Memory B cell (primary cell): ENCODE measurements at regions not wholly inside any gene's neighbourhood (a gene's known extent, or its start where the extent isn't known, plus 50 kb on each side); places are given as distances from the start of the nearest gene placed in this dataset.
"Not testable (repeated sequence)": the region's sequence is repeated elsewhere in the genome, so short reads cannot be mapped to it uniquely, and the experiment has no call there.

Experiments used
- ATAC-seq: fragments of 150-1000 bp; cut with Tn5 transposase; 2 replicates; pipeline ENCODE4 v1.10.0; 2021; ENCODE audit warnings: low read depth, mild to moderate bottlenecking, moderate library complexity
- DNase-seq, 2 donors: peaks; one replicate each; pipeline ENCODE4 v3.0.0; 2022; ENCODE audit warnings: low spot score in 2 of 2
- H3K27ac Mint-ChIP-seq: one replicate; pipeline ENCODE4 v1.8.0; 2022; ENCODE audit warnings: mild to moderate bottlenecking, moderate library complexity, mixed read lengths
- H3K27me3 Mint-ChIP-seq: one replicate; pipeline ENCODE4 v1.8.0; 2022; ENCODE audit warnings: mixed read lengths
- H3K36me3 Mint-ChIP-seq: one replicate; pipeline ENCODE4 v1.8.0; 2022; ENCODE audit warnings: mild to moderate bottlenecking, mixed read lengths
- H3K4me1 Mint-ChIP-seq: one replicate; pipeline ENCODE4 v1.8.0; 2022; ENCODE audit warnings: mixed read lengths
- H3K4me3 Mint-ChIP-seq: one replicate; pipeline ENCODE4 v1.8.0; 2022; ENCODE audit warnings: mild to moderate bottlenecking, moderate library complexity, mixed read lengths
- H3K9me3 Mint-ChIP-seq: one replicate; pipeline ENCODE4 v1.8.0; 2022; ENCODE audit warnings: mixed read lengths

GRCh38 chr14:106133126-106133525 is 606.7 kb downstream of the TMEM121 start:
- H3K4me3 Mint-ChIP-seq, H3K9me3 Mint-ChIP-seq, H3K36me3 Mint-ChIP-seq, DNase-seq, H3K27me3 Mint-ChIP-seq, H3K4me1 Mint-ChIP-seq, ATAC-seq, H3K27ac Mint-ChIP-seq: not testable (repeated sequence)

GRCh38 chr14:106134886-106135285 is 608.5 kb downstream of the TMEM121 start:
- no peaks in the 10 kb centered on the region for H3K36me3 Mint-ChIP-seq
- DNase-seq (no peak), ATAC-seq (no peak)
- no peaks in the 10 kb centered on the region for H3K27me3 Mint-ChIP-seq
- H3K4me1 Mint-ChIP-seq, result no peaks in the 10 kb centered on the region
- H3K9me3 Mint-ChIP-seq, result no peaks in the 10 kb centered on the region
- H3K4me3 Mint-ChIP-seq, result no peak overlapping the region
- no peak overlapping the region for H3K27ac Mint-ChIP-seq

DNA sequence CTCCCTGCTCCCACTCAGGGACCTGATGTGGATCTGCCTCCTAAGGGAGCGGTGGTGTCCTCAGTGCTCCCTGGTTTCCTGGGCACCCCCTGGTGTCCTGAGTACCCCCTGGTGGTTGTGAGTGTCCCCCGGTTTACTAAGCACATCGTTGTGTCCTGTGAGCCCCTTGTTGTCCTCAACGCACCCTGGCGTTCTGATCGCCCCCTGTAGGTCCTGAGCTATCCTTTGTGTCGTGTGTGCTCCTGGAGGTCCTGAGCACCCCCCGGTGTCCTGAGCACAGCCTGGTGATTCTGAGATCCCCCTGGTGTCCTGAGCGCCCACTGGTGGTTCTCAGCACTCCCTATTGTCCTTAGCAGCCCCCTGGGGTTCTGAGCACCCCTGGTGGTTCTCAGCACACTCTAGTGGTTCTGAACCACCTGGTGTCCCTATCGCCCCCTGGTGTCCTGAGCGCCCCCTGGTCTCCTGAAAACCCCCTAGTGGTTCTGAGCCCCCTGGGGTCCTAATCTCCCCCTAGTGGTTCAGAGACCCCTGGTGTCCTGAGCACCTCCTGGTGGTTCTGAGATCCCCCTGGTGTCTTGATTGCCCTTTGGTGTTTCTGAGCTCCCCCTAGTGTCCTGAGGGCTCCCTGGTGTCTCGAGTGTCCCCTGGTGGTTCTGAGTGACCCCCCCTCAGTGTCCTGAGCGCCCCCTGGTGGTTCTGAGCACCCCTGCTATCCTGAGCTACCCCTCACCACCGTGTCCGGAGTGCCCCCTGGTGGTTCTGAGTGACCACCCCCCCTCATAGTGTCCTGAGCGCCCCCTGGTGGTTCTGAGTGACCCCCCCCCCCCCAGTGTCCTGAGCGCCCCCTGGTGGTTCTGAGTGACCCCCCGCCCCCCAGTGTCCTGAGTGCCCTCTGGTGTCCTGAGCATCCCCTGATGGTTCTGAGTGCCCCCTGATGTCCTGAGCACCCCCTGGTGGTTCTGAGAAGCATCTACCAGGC is 615.1 kb downstream of the TMEM121 start:
- Mint-ChIP-seq H3K9me3 (no peaks in the 10 kb centered on the region), H3K4me3 (no peak overlapping the region), H3K27ac (no peak overlapping the region), H3K36me3 (no peaks in the 10 kb centered on the region), H3K4me1 (no peaks in the 10 kb centered on the region), H3K27me3 (no peaks in the 10 kb centered on the region)
- ATAC-seq (peak; percentile 35), DNase-seq (peak; percentile 11 to 19)

GRCh38 chr14:106145731-106146130 is 619.3 kb downstream of the TMEM121 start:
- H3K27me3 Mint-ChIP-seq, H3K4me1 Mint-ChIP-seq, H3K27ac Mint-ChIP-seq, H3K9me3 Mint-ChIP-seq, ATAC-seq, DNase-seq, H3K4me3 Mint-ChIP-seq, H3K36me3 Mint-ChIP-seq: not testable (repeated sequence)

DNA sequence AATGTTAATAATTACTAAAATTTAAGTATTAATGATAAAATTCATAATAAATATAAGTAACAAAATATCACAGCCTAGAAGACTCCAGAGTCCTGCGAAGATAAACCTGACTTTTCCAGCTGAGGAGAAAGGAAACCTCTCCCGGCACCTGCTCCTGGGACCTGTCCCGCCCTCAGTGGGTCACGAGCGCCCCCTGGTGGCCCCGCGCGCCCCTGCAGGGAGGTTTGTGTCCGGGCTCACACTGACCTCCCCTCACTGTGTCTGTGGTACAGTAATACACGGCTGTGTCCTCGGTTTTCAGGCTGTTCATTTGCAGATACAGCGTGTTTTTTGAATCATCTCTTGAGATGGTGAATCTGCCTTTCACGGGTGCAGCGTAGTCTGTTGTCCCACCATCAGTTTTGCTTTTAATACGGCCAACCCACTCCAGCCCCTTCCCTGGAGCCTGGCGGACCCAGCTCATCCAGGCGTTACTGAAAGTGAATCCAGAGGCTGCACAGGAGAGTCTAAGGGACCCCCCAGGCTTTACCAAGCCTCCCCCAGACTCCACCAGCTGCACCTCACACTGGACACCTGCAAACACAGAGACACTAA is 627.1 kb downstream of the TMEM121 start:
- peak overlapping the region; percentile 70 for H3K4me3 Mint-ChIP-seq
- not testable (repeated sequence) for H3K36me3 Mint-ChIP-seq, H3K27ac Mint-ChIP-seq, H3K27me3 Mint-ChIP-seq, H3K9me3 Mint-ChIP-seq, H3K4me1 Mint-ChIP-seq, ATAC-seq
- peak; percentile 67 for DNase-seq

DNA sequence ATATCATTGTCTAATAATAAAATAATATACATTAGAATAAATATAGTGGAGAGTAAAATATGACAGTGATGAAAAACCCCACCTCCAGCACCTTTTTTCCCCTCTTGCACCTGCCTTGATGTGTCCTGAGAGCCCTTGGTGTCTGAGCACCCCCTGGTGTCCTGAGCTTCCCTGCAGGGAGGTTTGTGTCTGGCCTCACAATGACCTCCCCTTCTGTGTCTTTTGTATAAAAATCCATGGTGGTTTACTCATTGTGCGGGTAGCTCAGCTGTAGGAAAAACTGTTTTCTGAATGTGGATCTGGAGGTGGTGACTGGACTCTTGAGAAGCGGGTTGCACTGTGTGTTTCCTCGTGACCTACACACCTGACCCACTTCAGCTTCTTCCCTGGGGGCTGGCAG is 636.9 kb downstream of the TMEM121 start:
- no peak for DNase-seq
- no peak overlapping the region for H3K4me3 Mint-ChIP-seq

GRCh38 chr14:106163812-106164211 is 637.4 kb downstream of the TMEM121 start:
- DNase-seq, H3K9me3 Mint-ChIP-seq, H3K27ac Mint-ChIP-seq, ATAC-seq, H3K4me3 Mint-ChIP-seq, H3K4me1 Mint-ChIP-seq, H3K36me3 Mint-ChIP-seq: not testable (repeated sequence)
- peaks cover 21% of the 10 kb centered on the region for H3K27me3 Mint-ChIP-seq

More for the DNA sequence above, 636.9 kb downstream of the TMEM121 start:
- Mint-ChIP-seq H3K36me3 (no peaks in the 10 kb centered on the region), H3K27ac (no peak overlapping the region), H3K9me3 (no peaks in the 10 kb centered on the region), H3K27me3 (peaks cover 22% of the 10 kb centered on the region), H3K4me1 (no peaks in the 10 kb centered on the region)
- no peak for ATAC-seq

- no peaks in the 10 kb centered on the region for H3K9me3 Mint-ChIP-seq
- no peaks in the 10 kb centered on the region for H3K4me1 Mint-ChIP-seq
- DNase-seq (no peak), ATAC-seq (no peak)
- H3K27ac Mint-ChIP-seq, result no peak overlapping the region
- H3K4me3 Mint-ChIP-seq, result no peak overlapping the region
- H3K36me3 Mint-ChIP-seq, result no peaks in the 10 kb centered on the region
- H3K27me3 Mint-ChIP-seq, result peaks cover 22% of the 10 kb centered on the region
Observed at GRCh38 chr14:106166232-106166631, 639.8 kb downstream of the TMEM121 start.

- Mint-ChIP-seq H3K36me3 (no peaks in the 10 kb centered on the region), H3K9me3 (no peaks in the 10 kb centered on the region), H3K27ac (no peak overlapping the region), H3K4me1 (no peaks in the 10 kb centered on the region), H3K27me3 (peaks cover 24% of the 10 kb centered on the region), H3K4me3 (no peak overlapping the region)
- no peak for ATAC-seq
- no peak for DNase-seq
Observed at GRCh38 chr14:106166650-106167204, 640.3 kb downstream of the TMEM121 start.

DNA sequence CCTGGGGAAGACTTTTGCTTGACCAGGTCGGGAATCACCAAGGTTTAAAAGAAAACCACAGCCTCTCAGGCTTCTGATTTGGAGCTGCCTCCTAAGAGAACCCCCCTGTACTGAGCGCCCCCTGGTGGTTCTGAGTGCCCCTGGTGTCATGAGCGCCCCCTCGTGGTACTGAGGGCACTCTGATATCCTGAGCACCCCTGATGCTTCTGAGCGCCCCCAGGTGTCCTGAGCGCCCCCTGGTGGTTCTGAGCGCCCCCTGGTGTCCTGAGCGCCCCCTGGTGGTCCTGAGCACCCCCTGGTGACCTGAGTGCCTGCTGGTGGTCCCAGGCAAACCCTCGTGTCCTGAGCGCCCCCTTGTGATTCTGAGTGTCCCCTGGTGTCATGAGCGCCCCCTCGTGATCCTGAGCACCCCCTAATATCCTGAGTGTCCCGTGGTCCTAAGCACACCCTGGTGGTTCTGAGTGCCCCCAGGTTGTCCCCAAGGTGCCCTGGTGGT is 643.8 kb downstream of the TMEM121 start:
- H3K4me1 Mint-ChIP-seq, H3K9me3 Mint-ChIP-seq, H3K27ac Mint-ChIP-seq, H3K36me3 Mint-ChIP-seq, H3K4me3 Mint-ChIP-seq: not testable (repeated sequence)
- peaks cover 20% of the 10 kb centered on the region for H3K27me3 Mint-ChIP-seq
- DNase-seq (peak; percentile 55 to 70), ATAC-seq (peak; percentile 34)

DNA sequence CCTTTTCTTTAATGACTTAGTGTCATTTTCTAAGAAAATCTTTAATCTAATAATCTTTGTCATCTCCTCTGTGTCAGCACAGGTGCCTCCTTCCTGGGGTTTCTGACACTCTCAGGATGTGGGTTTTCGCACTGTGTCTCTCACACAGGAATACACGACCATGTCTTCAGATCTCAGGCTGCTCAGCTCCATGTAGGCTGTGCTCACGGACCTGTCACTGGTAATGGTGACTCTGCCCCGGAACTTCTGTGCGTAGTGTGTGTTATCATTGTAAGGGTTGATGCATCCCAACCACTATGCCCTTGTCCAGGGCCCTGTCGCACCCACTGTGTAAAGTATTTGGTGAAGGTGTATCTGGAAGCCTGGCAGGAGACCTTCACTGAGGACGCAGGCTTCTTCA is 647.8 kb downstream of the TMEM121 start:
- no peak for DNase-seq
- H3K4me1 Mint-ChIP-seq, result peaks cover 3% of the 10 kb centered on the region
- H3K36me3 Mint-ChIP-seq, result no peaks in the 10 kb centered on the region
- ATAC-seq, result no peak
- no peaks in the 10 kb centered on the region for H3K9me3 Mint-ChIP-seq
- no peak overlapping the region for H3K27ac Mint-ChIP-seq
- peaks cover 11% of the 10 kb centered on the region for H3K27me3 Mint-ChIP-seq
- no peak overlapping the region for H3K4me3 Mint-ChIP-seq

GRCh38 chr14:106177266-106178246 is 651.2 kb downstream of the TMEM121 start:
- H3K36me3 Mint-ChIP-seq, H3K4me3 Mint-ChIP-seq, H3K9me3 Mint-ChIP-seq, H3K27ac Mint-ChIP-seq, H3K4me1 Mint-ChIP-seq, DNase-seq, H3K27me3 Mint-ChIP-seq: not testable (repeated sequence)
- ATAC-seq, result peak; percentile 64

DNA sequence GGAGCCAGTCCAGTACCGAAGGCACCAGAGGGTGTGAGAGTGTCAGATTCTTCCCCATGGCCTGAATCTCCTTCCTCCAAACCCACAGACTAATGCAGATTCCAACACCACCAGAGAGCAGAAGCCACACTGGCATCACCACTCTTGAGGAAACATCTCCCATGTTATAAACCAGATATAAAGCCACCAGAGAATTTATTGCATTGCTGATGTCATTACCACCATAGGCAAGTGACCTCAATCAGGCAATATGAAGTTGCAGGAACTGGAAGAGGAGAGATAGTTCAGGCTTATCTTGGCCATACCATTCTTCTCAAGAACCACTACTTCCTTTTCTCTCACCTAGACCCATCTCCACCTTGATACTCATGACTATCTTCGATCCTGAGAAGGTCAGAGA is 653.4 kb downstream of the TMEM121 start:
- Mint-ChIP-seq H3K27me3 (peaks cover 7% of the 10 kb centered on the region), H3K4me3 (no peak overlapping the region), H3K9me3 (no peaks in the 10 kb centered on the region), H3K36me3 (no peaks in the 10 kb centered on the region), H3K27ac (no peak overlapping the region), H3K4me1 (peaks cover 3% of the 10 kb centered on the region)
- DNase-seq, result no peak
- ATAC-seq, result no peak
